AG04449 (cell line): ENCODE measurements at regions not wholly inside any gene's neighbourhood (a gene's known extent, or its start where the extent isn't known, plus 50 kb on each side); places are given as distances from the start of the nearest gene placed in this dataset.

Source experiments
- CTCF ChIA-PET: fragments of 350-600 bp; formaldehyde crosslinking; extraction: SDS; loops from one replicate; lab custom pipeline; 2021; ENCODE audit warnings: antibody characterized with exemption; lab: Yijun Ruan, JAX
- POLR2A ChIA-PET: fragments of 400-600, 350-600 bp; formaldehyde crosslinking; extraction: SDS; loops from one replicate; lab custom pipeline; 2020; ENCODE audit warnings: antibody characterized with exemption, inconsistent platforms; lab: Yijun Ruan, JAX
- DNase-seq: peaks from one replicate; pipeline ENCODE4 v3.0.0-alpha.2; 2010; ENCODE audit warnings: low read depth, low spot score
- H3K4me3 ChIP-seq: 2 replicates; pipeline ENCODE4 v1.5.1; 2011; ENCODE audit warnings: low read depth, mild to moderate bottlenecking, control low read depth, low read length
- TF ChIP-seq, protein P1 (sequence below): IDR thresholded peaks from one replicate; pipeline ENCODE4 v1.5.1; 2011; ENCODE audit warnings: mild to moderate bottlenecking, moderate library complexity, low read length, control low read depth, inconsistent platforms; ENCODE audit not compliant: insufficient read depth; ENCODE audit errors: missing control alignments

DNA sequence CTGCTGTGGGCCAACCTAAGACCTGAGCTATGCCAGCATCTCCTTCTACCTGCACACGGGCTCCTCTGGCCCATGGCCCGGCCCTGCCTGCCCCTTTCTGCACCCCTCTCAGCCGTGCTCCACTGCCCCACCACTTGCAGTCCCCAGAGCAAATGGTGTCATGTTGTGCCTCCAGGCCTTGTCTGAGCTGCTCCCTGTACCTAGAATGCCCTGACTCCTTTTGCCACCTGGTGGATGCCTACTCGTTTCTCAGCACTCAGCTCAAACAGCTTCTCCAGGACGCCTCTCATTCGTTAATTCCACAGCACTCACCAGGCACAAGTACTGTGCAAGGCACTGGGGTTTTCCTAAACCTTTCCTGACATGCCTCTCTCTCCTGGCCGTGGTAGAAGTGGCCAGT is 63.2 kb upstream of the PNMA1 start:
- CTCF ChIA-PET = no interaction called here
- POLR2A ChIA-PET = no interaction called here
- H3K4me3 ChIP-seq = no peak overlapping the region
- no peak for DNase-seq
- TF ChIP-seq, protein P1, sequence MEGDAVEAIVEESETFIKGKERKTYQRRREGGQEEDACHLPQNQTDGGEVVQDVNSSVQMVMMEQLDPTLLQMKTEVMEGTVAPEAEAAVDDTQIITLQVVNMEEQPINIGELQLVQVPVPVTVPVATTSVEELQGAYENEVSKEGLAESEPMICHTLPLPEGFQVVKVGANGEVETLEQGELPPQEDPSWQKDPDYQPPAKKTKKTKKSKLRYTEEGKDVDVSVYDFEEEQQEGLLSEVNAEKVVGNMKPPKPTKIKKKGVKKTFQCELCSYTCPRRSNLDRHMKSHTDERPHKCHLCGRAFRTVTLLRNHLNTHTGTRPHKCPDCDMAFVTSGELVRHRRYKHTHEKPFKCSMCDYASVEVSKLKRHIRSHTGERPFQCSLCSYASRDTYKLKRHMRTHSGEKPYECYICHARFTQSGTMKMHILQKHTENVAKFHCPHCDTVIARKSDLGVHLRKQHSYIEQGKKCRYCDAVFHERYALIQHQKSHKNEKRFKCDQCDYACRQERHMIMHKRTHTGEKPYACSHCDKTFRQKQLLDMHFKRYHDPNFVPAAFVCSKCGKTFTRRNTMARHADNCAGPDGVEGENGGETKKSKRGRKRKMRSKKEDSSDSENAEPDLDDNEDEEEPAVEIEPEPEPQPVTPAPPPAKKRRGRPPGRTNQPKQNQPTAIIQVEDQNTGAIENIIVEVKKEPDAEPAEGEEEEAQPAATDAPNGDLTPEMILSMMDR = no peak

DNA sequence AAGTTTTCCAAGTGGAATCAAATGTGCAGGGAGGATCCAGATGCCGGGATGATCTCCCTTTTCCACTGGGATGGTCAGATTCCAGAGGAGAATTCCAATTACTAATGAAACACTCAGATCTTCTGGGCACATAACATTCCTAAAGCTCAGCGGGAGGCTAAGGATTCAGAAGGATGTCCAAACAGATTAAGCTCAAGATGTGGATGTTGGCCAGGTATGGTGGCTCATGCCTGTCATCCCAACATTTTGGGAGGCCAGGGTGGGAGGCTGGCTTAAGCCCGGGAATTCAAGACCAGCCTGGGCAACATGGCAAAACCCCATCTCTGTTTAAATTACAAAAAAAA is 62.0 kb upstream of the PNMA1 start:
- POLR2A ChIA-PET = interaction anchor here (0.6 to 1.8 kb wide), 5 partner anchors 9 to 893 kb away, joined by 3 to 14 read pairs (median 6); a partner anchor contains a TSS
- CTCF ChIA-PET = interaction anchor here (1.0 to 4.7 kb wide), 3 partner anchors 10 to 18 kb away, joined by 3 to 17 read pairs (median 9); a partner anchor contains a TSS
- H3K4me3 ChIP-seq = no peak overlapping the region
- DNase-seq = no peak
- TF ChIP-seq, protein P1 = no peak

DNA sequence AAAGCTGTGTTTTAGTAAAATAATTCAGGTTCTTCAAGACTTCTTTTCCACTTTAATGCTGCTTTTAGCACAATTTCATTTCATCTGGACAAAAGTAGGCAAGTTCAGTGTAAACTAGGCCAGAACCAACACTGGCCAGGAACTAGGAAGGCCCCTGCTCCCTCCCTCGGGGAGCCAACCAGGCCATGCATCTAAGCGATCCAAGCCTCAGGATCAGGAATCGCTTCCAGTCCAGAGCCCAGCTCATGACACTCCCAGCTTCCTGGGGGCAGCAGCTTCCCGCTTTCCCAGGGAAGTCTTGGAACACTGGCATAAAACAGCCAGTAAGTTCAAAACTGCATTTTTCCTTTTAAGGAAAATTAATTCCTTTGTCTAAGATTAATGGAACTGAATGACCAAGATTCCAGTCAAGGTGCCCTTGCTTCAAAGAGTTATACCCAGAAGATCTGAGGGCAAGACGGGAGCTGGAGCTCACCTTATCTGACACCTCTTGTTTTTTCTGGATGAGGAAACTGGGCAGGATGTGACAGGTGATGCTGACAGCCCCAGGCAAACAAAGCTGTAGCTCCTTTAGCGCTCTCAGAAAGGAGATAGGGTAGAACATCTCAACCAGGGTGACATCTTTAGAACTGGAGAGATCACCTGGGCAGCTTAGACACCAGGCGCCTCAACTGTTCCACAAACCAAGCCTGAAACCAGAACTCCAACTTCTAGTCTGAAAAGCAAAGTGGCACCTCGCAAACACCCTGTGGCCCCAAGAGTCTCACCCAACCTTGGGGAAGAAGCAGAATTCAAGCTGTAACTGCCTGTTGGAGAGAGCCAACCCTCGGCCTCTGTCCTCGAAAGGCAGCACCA is 61.4 kb upstream of the PNMA1 start:
- POLR2A ChIA-PET = interaction anchor here (1.2 to 1.8 kb wide), 4 partner anchors 8 to 16 kb away, joined by 5 to 14 read pairs (median 6); a partner anchor contains a TSS
- CTCF ChIA-PET = interaction anchor here (0.8 to 4.7 kb wide), 6 partner anchors 10 to 23 kb away, joined by 3 to 17 read pairs (median 4); a partner anchor contains a TSS
- TF ChIP-seq, protein P1 = no peak
- H3K4me3 ChIP-seq = no peak overlapping the region
- DNase-seq = no peak

DNA sequence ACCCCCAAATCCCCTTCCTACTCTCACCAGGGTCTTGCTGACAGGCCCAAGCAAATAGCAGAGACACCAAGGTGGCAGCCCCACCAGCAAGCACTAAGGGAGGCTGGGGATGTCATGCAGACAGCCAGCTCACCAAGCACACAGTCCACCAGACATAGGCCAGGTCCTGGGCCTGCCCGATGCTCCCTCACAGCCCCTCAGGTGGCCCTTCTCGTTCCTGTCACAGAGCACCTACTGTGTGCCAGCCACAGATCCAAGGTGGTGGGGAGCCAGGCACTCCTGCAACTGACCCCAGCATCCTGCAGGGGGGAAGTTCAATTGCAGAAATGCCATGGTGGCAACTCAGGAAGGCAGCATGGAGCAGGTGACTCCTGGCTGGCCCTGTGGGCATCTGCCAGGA is 60.5 kb upstream of the PNMA1 start:
- ChIA-PET CTCF (interaction anchor here (0.8 to 4.7 kb wide), 5 partner anchors 11 to 22 kb away, joined by 3 to 17 read pairs (median 4); a partner anchor contains a TSS), POLR2A (interaction anchor here (0.5 kb wide), 1 partner anchor 205 kb away, joined by 3 read pairs; no protein-coding TSS in a partner anchor)
- no peak for DNase-seq
- H3K4me3 ChIP-seq = no peak overlapping the region
- TF ChIP-seq, protein P1 = no peak

DNA sequence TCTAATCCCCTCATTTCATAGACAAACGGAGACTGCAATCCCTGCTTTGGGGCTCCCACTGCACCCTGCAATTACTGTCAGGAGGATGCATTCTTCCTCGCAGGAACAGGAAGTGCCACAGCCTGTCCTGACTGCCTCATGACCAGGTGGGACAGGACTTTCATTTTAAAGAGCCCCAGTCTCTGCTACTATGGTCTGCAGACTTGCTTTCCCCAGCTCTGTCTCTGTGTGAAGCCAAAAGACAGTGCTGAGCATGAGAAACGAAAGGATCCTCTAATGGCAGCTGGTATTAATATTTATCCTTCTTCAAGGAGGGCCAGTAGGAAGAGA is 60.0 kb upstream of the PNMA1 start:
- CTCF ChIA-PET = interaction anchor here (1.1 to 4.7 kb wide), 3 partner anchors 12 to 19 kb away, joined by 3 to 17 read pairs (median 4); no protein-coding TSS in a partner anchor
- H3K4me3 ChIP-seq = no peak overlapping the region
- TF ChIP-seq, protein P1 = no peak
- POLR2A ChIA-PET = interaction anchor here (0.5 kb wide), 1 partner anchor 204 kb away, joined by 3 read pairs; no protein-coding TSS in a partner anchor
- DNase-seq = no peak
